Psoas muscle (tissue), 7 donors: ENCODE measurements at regions not wholly inside any gene's neighbourhood (a gene's known extent, or its start where the extent isn't known, plus 50 kb on each side); places are given as distances from the start of the nearest gene placed in this dataset.

ENCODE experiments used
- ATAC-seq, 4 donors: fragments of 200-7000 bp; cut with Tn5 transposase; one replicate each; pipeline ENCODE4 v1.9.1; 2020; ENCODE audit warnings: moderate library complexity in 3 of 4, mild to moderate bottlenecking in 2 of 4
- DNase-seq, 2 donors: peaks; one replicate each; pipeline ENCODE4 v3.0.0-alpha.2; 2020
- H3K27ac ChIP-seq: fragments of 200-600 bp; one replicate; pipeline ENCODE4 v1.8.0; 2022
- H3K27me3 ChIP-seq, 3 donors: fragments of 200-600 bp in 1 of 3; one replicate each; pipeline versions ENCODE4 v1.6.1 to v1.8.0; 2013 to 2022; ENCODE audit warnings: low read length in 2 of 3, mild to moderate bottlenecking in 2 of 3, moderate library complexity in 1 of 3; ENCODE audit not compliant: insufficient read depth in 3 of 3
- H3K36me3 ChIP-seq, 2 donors: fragments of 200-600 bp in 1 of 2; one replicate each; pipeline versions ENCODE4 v1.6.1 to v1.8.0; 2013 to 2022; ENCODE audit warnings: low read depth in 1 of 2, mild to moderate bottlenecking in 1 of 2, moderate library complexity in 1 of 2; ENCODE audit not compliant: insufficient read depth in 1 of 2
- H3K4me1 ChIP-seq: fragments of 200-600 bp; one replicate; pipeline ENCODE4 v1.8.0; 2022
- H3K4me3 ChIP-seq: fragments of 200-600 bp; one replicate; pipeline ENCODE4 v1.8.0; 2022; ENCODE audit warnings: mild to moderate bottlenecking
- H3K9me3 ChIP-seq: fragments of 200-600 bp; one replicate; pipeline ENCODE4 v1.8.0; 2022
- WGBS, 3 donors: extraction: QIAGEN DNeasy Blood & Tissue Kit; methylation state at CpG; one replicate each; pipeline versions ENCODE4 v1.1.6 to v1.1.7; 2013; 5-methylcytosine and 5-hydroxymethylcytosine counted together
- intact Hi-C, 2 donors: fragments of 100-400 bp; cut with DNase I; formaldehyde crosslinking; loops; one replicate each; pipeline versions ENCODE4 v1.11.0 to v1.14.2; 2022
- TF ChIP-seq, protein P1 (sequence below): fragments of 200-600 bp; IDR thresholded peaks from one replicate; pipeline ENCODE4 v1.8.0; 2022; ENCODE audit warnings: antibody characterized with exemption
- donor health status: healthy with polysubstance abuse.
- donor health status: DM: no; HTN: no; CAD: no; lungs with moderate emphysema.
- donor health status: Bipolar disorder and iron deficiency.
- donor health status: healthy.
- donor health status: DM: yes; HTN: yes; CAD: no.
- donor health status: DM: no; HTN: no; CAD: no.
- donor health status: DM: yes; HTN: yes; CAD: no.

DNA sequence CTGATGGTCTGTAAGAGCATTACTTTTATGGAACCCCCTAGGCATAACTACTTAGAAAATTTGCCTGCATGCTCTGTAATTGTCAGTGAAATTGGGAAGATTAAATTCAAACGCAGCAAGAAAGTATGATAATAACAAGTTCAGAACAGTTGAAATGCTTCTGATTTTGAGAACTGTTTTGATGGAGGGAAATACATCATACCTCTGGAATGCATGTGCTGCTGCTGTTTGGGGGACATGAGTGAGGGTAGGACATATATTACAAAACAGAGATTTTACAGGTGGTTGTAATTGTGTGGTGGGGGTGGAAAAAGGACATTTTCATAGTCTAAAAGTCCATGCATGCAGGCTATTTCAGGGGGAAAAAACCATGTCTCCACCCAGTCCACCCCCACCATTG, 135.0 kb upstream of the DPH6 start:
- TF ChIP-seq, protein P1, sequence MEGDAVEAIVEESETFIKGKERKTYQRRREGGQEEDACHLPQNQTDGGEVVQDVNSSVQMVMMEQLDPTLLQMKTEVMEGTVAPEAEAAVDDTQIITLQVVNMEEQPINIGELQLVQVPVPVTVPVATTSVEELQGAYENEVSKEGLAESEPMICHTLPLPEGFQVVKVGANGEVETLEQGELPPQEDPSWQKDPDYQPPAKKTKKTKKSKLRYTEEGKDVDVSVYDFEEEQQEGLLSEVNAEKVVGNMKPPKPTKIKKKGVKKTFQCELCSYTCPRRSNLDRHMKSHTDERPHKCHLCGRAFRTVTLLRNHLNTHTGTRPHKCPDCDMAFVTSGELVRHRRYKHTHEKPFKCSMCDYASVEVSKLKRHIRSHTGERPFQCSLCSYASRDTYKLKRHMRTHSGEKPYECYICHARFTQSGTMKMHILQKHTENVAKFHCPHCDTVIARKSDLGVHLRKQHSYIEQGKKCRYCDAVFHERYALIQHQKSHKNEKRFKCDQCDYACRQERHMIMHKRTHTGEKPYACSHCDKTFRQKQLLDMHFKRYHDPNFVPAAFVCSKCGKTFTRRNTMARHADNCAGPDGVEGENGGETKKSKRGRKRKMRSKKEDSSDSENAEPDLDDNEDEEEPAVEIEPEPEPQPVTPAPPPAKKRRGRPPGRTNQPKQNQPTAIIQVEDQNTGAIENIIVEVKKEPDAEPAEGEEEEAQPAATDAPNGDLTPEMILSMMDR: no peak
- intact Hi-C loops: no loop called here
- ATAC-seq: no peak
- DNase-seq: no peak
- Histone ChIP-seq H3K4me3 (no peak overlapping the region), H3K27me3 (no peaks in the 10 kb centered on the region), H3K36me3 (no peaks in the 10 kb centered on the region), H3K9me3 (no peaks in the 10 kb centered on the region), H3K27ac (no peak overlapping the region), H3K4me1 (peaks cover 5% of the 10 kb centered on the region)
- WGBS, 3 donors: 22 to 31% (median 22%) methylated on average over 1 of the region's 1 CpG

DNA sequence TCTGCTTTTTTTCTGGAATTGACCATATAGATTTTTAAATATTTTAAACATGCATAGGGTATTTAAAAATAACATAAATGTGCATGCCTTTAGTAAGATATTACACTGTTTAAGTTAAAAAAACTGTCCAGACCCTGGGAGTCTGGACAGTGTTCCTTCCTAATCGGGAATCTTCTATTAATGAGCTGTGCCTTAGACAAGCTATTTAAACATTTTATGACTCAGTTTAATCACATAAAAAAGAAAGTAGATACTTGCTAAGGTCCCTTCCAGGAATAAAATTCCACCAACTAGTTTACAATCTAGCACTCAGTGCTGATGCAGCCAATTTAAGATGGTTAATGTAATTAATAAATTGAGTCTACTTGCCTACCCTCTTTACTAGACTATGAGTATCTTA, 140.4 kb upstream of the DPH6 start:
- Histone ChIP-seq H3K4me3 (no peak overlapping the region), H3K36me3 (no peaks in the 10 kb centered on the region), H3K4me1 (peaks cover 24% of the 10 kb centered on the region), H3K27ac (no peak overlapping the region), H3K27me3 (no peaks in the 10 kb centered on the region), H3K9me3 (no peaks in the 10 kb centered on the region)
- 25 to 77% (median 43%) methylated on average over 1 of the region's 1 CpG for WGBS, 3 donors
- DNase-seq (no peak), ATAC-seq (no peak)
- intact Hi-C loops: no loop called here
- TF ChIP-seq, protein P1: no peak

DNA sequence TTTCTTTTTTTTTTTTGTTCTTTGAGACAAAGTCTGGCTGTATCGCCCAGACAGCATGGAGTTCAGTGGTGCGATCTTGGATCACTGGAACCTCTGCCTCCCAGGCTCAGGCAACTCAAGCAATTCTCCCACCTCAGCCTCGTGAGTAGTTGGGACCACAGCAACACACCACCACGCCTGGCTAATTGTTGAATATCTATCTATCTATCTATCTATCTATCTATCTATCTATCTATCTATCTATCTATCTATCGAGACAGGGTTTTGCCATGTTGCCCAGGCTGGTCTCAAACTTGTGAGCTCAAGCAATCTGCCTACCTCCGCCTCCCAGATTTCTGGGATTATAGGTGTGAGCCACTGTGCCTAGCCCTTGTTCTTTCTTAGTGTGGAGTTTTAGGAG, 143.3 kb upstream of the DPH6 start:
- Histone ChIP-seq H3K9me3 (no peaks in the 10 kb centered on the region), H3K27me3 (no peaks in the 10 kb centered on the region), H3K27ac (no peak overlapping the region), H3K4me3 (no peak overlapping the region), H3K4me1 (peaks cover 46% of the 10 kb centered on the region), H3K36me3 (no peaks in the 10 kb centered on the region)
- DNase-seq: no peak
- no peak for ATAC-seq
- WGBS, 3 donors: 95 to 98% (median 96%) methylated on average over 6 of the region's 6 CpGs
- TF ChIP-seq, protein P1: no peak
- intact Hi-C loops: no loop called here

DNA sequence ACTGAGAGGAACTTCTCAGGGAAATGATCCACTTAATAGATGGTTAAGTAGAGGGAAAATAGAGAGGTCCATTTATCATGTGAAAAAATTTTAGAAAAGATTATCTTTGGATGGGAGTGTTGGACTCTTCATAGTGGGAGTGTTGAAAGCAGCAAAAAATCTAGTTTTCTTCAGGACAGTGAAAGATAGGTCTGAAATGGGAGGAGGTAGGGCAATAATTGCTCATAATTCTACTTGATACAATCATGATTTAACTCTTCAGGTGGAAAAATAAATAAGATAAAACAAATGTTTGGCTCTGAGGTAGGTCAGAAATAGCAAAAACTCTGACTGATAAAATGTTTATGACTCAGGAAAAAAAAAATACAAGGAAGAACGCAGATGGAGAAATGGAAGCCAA, 144.1 kb upstream of the DPH6 start:
- ATAC-seq (no peak), DNase-seq (no peak)
- WGBS, 3 donors: 33 to 67% (median 43%) methylated on average over 1 of the region's 1 CpG
- Histone ChIP-seq H3K27me3 (no peaks in the 10 kb centered on the region), H3K4me3 (no peak overlapping the region), H3K36me3 (no peaks in the 10 kb centered on the region), H3K4me1 (peaks cover 47% of the 10 kb centered on the region), H3K27ac (no peak overlapping the region), H3K9me3 (no peaks in the 10 kb centered on the region)
- intact Hi-C loops: loop anchor here (10.0 kb wide), 1 partner anchor 145 kb away; the partner anchor contains the start of gene DPH6 (in 2 of the 2)
- TF ChIP-seq, protein P1: no peak

DNA sequence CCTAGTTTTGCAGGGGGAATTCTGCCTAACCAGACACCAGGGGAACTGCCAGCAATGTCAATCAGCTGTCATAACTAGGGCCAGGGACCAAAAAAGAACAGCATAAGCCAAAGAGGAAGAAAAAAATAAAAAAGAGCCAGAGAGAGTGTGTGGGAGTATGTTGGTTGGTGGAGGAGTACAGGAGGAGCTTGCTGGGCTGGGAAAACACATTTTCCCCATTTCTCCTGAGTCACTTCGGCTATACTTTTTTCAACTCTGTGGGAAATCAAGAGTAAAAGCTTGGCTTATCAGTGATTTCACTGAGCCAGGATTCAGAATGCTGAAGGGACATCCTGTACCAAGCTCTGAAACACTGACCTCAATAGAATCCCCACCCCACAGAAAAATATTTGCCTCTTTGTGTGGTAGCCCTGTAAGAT, 144.7 kb upstream of the DPH6 start:
- Histone ChIP-seq H3K9me3 (no peaks in the 10 kb centered on the region), H3K27ac (peak overlapping the region; percentile 77), H3K27me3 (no peaks in the 10 kb centered on the region), H3K4me3 (peak overlapping the region; percentile 19), H3K4me1 (peaks cover 47% of the 10 kb centered on the region), H3K36me3 (no peaks in the 10 kb centered on the region)
- DNase-seq: no peak
- TF ChIP-seq, protein P1: no peak
- WGBS, 3 donors: 4 to 22% (median 5%) methylated on average over 1 of the region's 1 CpG
- intact Hi-C loops: loop anchor here (10.0 kb wide), 1 partner anchor 146 kb away; the partner anchor contains the start of gene DPH6 (in 2 of the 2)
- peak; percentile 52 to 89 (median 73) for ATAC-seq
